NCI-H2029 (cell line): ENCODE measurements at regions not wholly inside any gene's neighbourhood (a gene's known extent, or its start where the extent isn't known, plus 50 kb on each side); places are given as distances from the start of the nearest gene placed in this dataset.

Experiments
- DNase-seq: peaks from one replicate; lab custom pipeline; 2025; lab: John Stamatoyannopoulos, UW

DNA sequence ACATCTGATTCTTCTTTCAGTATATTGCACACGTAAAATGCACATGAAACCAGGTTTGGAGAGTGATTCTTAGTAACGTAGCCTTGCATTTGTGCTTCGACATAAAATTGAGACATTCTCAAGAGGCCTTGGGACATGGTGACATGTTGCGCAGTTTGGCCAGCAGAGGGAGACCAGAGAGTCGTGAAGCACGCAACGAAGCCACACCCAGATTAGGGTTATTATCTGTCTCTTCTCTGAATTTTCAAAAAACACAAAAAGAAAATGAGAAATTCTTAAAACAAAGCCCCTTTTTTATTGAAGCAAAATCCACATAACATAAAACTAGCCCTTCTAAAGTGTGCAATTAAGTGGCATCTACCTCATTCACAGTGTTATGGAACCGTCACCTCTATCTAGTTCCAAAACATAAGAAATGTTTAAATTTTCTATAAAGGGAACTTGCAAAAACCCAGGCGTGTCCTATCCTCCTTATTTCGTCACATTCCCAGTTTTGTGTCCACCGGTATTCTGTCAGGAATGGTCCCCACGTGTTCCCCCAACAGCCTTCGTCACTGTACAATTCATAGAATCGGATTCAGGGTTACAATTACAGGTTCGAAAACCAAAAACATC, 108.8 kb upstream of the ATF7IP start:
- DNase-seq: no peak

DNA sequence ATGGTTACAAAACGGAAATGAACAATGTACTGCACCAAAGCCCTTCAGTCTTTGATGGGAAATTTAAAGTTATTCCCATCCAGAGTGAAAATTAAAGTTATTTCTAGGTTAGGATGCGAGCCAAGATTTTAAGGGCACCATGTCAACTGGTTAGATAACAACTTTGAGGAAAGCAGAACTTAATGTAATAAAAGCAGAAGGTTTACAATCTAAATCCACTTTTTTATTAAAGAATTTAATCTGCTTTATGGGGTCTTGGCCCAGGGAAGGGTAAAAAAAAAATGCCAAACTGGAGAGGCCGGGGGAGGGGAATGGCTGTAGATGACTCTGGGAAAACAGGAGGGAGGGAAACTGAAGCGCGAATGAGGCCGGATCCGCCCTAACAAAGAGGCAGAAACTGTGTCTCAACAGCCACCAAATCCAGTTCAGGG, 108.2 kb upstream of the ATF7IP start:
- DNase-seq: no peak

DNA sequence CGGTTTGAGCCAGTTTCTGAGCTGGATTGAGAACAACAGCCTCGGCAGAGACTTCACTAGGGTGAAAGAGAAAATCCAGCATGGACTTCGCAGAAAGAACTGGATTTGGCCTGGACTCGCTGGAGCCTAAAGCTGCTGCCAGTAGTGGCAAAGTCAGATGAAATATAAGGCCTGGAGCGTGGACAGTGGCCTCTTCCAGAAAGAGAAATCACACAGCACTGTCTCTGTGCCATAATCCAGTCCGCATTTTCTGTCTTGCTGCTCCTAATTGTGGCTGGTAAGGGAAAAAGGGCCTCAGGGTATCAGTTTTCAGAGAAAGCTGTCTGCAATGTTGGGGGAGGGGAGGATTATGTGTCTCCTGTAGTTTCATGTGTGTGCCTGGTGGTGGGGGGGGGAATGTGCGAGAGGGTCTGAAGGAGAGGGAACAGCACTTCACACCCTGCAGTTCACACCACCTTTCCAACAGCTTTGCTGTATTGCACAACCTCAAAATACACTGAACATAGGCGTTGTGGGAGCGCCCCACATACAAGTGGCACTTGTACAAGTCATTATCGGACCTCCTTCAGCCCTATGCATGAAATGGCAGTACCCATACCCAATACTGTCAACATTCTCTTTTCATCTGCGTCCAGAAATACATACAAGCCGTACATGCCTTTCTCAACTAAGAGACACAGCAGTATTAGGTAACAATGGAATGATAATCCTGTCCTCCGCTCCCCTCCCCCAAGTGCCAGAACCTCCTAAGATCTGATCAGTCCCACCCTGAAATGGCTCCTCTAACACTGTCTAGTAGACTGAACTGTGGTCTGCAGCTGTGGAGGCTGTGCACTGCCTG, 107.5 kb upstream of the ATF7IP start:
- peak; percentile 100 for DNase-seq

DNA sequence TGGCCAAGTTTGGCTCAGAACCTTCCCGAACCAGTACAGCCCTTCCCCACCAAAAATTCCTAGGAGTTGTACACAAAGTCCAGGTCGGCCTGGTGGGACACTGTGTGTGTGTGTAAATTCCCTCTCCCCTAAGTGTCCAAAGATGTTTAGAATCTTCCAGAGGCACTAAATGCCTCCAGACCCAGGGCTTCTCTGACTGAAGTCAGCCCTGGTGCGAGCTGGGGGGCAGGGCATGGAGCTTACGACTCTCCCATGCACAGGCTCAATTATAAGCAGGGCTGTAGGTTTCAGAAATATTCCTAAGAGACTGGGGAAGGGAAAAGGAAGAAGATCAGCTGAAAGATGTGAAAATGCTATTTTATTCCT, 106.9 kb upstream of the ATF7IP start:
- DNase-seq: no peak

DNA sequence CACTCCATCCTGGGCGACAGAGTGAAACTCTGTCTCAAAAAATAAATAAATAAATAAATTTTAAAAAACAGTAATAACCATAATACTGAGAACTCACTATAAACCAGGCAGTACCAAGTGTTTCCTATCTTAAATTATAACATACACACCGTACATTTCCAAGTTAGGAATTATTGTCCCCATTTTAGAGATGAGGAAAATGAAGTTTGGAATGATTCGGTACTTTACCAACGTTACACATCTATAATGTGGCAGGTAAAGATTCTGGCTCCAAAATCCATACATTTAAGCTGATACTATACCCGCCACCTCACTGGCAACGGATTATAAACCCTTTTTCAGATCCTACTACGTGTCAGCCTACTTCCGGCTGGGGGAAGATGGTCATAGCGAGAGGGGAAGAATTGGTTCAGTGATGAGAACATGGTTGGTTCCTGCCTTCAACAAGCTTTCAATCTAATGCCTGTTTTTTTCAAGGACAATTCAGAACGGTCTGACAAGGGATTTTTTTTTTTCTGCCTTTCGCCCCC, 105.9 kb upstream of the ATF7IP start:
- DNase-seq: no peak

DNA sequence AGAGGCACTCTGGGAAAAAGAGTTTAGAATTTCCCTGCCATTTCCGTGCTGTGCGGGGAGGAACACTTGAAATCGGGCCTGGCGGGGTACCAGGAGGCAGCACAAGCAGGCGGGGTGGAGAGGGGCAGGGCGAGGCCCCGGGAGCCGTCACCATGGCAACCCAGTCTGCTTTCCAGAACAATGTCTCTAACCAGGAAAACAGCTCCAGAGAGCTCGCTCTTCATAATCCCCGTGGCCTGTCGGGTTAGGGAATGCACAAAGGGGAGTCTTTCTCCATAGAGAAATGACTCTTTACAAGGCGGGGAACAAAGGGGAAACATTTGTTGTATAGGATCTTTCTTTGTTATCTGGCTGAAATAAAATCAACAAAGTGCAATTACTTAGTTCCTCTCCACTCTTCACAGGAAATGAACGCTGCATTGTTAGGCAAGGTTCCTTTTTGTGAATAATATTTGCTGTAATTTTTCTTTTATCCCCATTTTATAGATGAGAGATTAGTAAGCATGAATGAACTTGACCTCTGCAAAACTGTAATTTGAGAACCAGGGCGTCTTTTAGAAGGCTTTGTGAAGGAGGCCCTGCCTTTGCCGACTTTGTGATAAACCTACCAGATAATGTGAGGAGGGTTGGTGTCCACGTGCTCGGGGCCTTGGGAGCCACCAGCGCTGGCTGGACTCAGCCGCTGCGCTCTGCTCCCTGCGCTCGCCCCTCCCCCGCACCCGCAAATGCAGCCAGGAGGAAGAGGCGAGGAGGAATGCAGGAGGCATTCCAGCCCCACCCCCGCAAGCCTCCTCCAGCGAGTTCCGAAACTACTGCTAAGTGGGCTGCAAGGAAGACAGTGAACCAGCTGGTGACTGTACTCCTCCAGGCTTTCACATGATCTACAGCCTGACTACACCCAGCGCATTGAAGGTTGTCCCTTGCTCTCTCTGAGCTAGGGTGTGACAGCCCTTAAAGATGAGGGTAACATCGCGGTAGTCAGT, 105.2 kb upstream of the ATF7IP start:
- peak; percentile 95 for DNase-seq

DNA sequence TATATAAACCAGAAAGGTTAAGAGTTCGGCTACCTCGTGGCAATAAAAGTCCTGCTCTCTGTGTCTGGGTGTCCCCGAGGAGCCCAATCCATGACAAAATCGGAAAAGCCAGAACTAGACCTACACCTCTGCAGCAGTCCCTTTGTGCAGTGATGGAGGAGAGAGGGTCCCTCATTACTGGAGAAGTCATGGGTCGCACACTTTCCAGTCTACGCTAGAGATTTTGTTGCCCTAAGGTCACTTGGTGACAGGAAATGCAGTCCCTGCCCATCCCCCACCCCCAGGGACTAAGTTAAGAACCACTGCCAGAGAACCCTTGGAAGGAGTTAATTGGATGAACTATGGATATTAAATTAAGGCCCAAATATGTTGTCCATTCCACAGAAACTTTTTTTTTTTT, 104.4 kb upstream of the ATF7IP start:
- no peak for DNase-seq

DNA sequence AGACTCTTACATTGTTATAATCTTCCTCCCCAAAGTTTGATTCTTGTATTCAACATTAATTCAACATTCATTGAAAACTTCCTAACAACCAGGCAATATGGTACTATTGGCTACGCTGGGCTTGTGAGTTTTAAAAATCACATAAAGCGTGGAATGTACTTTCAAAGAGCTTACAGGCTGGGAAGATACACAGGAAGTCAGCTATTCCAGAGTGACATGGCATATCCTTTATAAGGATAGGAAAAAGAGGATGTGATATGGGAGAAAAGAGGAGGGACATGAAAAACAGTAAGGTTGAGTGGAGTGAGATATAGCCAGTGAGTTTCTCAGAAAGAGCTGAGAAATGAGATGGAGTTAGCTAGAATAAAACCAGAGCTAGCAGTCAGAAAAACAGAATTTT, 103.6 kb upstream of the ATF7IP start:
- DNase-seq: no peak

DNA sequence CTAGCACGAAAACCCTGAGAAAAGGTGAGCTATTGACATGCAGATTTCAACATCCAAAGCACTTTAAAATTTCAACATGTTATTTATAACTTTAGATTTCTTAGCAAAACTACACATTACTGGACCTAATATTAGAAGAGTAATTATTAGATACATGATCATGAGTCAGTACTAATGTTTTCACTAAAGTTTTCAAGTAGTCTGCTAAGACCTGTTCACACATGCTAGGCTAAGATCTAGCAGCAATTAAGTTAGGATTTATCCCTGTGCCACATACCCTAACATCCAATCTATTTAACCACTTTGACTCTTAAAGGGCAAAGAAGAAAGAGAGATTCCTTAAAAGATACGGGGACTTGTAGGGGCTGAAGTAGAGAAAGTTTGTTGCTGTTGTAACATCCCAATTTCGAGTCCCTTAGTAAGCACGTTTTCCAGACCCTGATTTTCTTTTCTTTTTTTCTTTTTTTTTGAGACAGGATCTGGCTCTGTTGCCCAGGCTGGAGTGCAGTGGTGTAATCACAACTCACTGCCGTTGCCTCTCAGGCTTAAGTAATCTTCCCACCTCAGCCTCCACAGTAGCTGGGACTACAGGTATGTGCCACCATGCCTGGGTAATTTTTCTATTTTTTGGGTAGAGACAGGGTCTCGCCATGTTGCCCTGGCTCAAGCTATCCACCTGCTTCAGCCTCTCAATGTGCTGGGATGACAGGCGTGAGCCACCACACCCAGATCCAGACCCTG, 102.5 kb upstream of the ATF7IP start:
- no peak for DNase-seq

DNA sequence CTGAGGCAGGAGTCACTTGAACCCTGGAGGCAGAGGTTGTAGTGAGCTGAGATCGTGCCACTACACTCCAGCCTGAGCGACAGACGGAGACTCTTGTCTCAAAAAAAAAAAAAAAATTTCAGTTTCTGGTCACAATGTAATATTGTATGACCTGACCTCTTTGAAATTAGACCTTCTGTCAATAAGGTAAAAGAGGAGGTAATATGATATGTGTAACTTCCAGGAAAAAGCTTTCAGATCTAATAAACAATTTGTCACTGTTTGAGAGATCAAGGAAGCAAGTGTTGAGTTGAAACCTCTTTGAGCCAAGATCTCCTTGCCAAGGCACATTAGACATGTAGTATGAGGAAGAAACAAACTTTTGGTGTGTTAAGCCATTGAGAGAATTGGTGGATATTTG, 101.7 kb upstream of the ATF7IP start:
- peak; percentile 30 for DNase-seq

DNA sequence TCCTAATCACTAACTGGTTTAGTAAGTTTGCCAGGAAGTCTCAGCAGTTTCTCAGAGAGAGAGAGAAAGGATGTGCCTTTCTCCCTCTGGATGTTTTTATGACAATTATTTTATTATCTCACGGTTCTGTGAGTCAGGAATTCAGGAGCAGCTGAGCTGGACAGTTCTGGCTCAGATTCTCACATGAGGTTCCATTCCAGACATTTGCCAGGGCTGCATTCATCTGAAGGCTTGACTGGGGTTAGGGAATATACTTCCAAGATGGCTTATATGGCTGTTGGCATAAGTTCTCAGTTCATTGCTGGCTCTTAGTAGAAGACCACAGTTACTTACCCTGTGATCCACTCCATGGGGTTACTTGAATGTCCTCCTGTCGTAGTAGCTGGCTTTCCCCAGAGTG, 101.2 kb upstream of the ATF7IP start:
- no peak for DNase-seq

DNA sequence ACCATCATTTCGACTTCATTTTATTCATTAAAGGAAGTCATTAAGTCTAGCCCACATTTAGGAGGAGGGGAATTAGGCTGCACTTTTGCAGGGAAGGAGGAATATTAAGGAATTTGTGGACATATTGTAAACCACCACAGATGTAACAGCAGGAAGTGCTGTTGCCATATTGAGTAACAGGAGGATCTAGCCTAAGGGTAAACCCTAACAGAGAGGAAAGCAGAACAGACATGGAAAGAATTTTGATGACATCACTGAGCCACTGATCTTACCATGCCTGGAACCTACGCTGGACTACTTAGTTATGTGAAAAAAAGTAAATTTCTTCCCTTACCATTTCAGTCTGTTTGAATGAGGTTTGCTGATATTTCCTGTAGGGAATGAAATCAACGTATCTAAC, 100.7 kb upstream of the ATF7IP start:
- DNase-seq: no peak

DNA sequence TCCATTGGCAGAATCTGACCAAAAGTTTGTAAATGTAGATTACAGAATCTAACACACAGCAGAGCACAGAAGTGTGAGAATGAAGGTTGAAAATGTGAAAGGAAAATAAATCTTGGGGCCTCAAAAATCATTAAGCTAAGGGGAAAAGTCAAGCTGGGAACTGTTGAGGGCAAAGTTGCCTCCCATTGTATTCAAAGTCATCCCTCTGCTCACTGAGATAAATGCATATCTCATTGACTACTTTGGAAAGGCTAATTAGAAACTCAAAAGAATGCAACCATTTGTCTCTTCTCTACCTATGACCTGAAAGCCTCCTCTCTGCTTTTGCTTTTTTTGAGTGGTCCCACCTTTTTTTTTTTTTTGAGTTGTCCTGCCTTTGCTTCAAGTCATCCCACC, 97.4 kb upstream of the ATF7IP start:
- no peak for DNase-seq

DNA sequence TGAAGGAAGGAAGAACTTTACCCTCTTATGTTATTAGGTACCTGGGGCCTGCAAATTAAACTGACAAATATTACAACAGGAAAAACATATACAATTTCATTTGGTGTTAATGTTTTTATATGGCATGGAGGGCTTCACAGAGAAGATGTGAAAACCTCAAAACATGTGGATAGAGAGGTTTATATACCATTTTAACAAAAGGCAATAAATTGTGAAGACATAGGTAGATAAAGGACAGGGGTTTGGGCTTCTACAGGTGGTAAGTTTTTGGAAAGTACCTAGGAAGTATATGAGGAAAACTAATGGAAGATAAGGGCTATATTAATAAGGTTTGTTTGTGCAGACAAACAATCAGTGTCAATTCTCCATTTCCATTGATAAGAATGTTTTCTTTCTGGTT, 95.1 kb upstream of the ATF7IP start:
- DNase-seq: no peak

DNA sequence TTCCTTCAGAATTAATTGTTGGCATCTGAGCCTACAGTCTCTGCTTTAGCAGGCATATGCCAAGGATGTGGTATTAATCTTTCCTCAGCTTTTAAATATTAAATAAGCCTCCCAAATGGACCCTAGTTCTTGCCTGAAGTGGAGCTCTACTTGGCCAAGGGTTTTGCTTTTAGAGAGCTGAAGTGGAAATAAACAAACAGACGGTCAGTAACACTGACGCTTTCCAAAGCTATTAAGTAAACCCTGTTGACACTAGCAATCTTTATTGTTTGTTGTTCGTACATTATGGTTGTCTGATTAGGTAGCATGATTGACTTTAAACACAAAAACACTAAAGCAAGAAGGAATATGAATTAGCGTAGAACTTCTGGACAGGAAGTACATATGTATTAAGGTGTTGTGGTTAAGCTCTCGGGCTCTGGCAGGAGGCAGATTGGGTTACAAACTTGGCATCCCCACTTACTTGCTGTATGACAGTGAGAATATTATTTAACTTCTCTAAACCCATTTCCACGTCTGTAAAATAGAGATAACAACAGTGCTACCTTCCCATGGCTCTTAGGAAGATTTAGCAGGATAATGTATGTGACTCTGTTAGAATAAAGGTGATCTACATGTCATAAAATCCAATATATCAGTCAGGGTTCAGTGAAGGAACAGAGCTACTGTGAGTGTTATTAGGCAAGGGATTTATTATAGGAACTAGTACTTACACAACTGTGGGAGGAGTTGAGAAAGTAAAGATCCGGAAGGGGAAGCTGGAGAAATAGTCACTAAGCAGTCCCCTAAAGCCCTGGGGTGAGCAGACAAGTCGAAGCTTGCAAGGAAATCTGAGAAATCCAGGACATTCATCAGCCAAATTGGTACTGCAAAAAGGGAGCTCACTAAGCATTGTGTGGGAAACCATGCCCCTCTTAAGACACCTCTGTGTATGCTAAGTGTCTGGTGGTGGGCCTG, 92.2 kb upstream of the ATF7IP start:
- DNase-seq: peak; percentile 79

DNA sequence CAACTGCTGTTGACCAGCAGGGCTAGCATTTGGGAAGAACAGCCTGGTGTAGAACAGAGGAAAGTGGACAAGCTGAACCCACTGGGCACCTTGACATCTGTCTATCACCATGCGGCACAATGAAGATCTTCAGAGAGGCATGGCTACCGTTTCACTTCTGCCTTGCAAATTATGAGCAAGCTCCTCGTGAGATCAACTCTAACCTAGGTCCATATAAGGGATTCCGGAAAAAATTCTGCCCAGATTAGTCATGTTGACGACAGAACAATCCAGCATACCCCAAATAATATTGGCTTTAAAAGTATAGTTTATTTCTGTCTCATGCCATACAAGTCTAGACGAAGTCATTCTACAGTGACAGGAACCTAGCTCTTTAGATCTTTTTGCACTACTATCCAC, 91.6 kb upstream of the ATF7IP start:
- no peak for DNase-seq

DNA sequence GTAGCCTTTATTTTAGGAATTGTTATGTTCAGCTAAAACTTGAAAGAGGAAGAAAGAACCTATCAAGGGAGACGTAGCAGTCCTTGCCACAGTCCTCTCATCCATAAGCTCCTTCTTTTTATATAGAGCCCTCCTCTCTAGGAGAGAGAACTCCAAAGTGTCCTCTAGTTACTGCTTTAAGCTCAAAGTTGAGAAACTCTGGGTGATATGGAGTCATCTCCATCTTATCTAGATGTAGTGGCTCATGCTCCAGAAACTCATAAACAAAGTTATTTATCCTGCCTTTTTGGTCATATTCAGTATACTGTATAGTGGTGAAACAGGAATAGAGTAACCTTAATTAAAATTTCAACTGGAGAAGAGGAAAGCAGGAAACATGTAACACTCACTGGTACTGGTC, 90.4 kb upstream of the ATF7IP start:
- DNase-seq: no peak

DNA sequence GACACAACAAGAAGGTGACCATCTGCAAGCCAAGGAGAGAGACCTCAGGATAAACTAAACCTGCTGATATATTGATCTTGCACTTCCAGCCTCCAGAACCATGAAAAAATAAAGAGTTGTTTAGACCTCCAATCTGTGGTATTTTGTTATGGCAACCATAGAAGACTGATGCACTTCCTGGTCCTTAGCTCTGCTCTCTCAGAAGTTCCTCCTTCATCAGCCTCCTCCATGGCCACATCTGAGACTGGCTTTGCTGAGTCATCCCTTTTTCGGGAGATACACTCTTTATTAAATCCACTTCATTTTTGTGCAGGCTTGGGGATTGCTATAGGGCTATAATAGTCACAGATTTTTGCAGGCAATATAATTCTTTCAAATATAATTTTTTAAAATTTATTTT, 89.6 kb upstream of the ATF7IP start:
- no peak for DNase-seq

DNA sequence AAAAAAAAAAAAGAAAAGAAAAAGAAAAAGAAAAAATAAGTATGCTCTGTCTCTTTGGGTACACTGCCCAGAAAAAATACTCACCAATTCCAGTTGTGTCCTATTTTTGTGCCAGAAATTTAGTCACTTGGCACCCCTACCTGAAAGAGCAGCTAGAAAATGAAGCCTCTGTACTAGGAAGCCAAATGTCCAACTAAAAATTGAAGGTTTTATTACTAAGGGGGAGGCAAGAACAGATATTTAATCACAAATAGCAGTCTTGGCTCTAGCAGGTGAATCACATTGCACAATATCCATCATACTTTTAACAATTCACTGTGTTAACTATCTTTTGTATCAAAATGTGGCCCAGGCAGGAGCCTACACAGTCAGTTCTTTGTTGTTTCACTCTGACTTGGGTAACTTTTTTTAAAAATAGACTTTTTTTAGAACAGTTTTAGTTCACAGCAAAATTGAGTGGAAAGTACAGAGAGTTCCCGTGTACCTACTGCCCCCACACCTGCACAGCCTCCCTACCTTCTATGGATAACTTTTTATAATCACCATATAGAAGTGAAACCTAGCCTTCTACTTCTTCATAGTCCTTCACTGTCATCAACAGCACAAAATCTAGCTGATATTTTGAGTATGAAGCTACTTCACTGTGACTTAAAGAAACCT, 87.1 kb upstream of the ATF7IP start:
- DNase-seq: no peak

DNA sequence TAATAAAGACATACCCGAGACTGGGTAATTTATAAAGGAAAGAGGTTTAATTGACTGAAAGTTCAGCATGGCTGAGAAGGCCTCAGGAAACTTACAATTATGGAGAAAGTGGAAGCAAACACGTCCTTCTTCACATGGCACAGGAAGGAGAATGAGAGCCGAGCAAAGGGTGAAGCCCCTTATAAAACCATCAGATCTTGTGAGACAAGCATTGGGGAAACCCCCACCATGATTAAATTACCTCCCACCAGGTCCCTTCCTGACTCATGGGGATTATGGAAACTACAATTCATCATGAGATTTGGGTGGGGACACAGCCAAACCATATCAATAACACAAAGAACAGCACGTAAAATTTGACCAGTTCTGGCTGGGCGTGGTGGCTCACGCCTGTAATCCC, 85.6 kb upstream of the ATF7IP start:
- DNase-seq: no peak
